GM23338 (cell line): ENCODE measurements at regions not wholly inside any gene's neighbourhood (a gene's known extent, or its start where the extent isn't known, plus 50 kb on each side); places are given as distances from the start of the nearest gene placed in this dataset.
A peak's percentile ranks its signal among the peaks of the same experiment; 100 is the strongest.

ENCODE experiments used
- ATAC-seq: fragments of 200-7000 bp; cut with Tn5 transposase; 3 replicates; pipeline ENCODE4 v1.9.1; 2020
- DNase-seq: peaks from one replicate; pipeline ENCODE4 v3.0.0-alpha.2; 2015; ENCODE audit warnings: low spot score
- H2AFZ ChIP-seq: fragments of 200-600 bp; sonication (generic); 2 replicates; pipeline ENCODE4 v1.8.0; 2016; ENCODE audit warnings: antibody characterized with exemption, mild to moderate bottlenecking, moderate library complexity
- H3F3A ChIP-seq: fragments of 200-600 bp; sonication (generic); replicated peaks from 2 replicates; pipeline ENCODE4 v1.8.0; 2017; ENCODE audit warnings: antibody characterized with exemption, mixed run types, low read depth
- H3K27ac ChIP-seq: fragments of 200-600 bp; sonication (generic); 2 replicates; pipeline ENCODE4 v1.6.1; 2016; ENCODE audit warnings: low read depth
- H3K27me3 ChIP-seq: fragments of 200-600 bp; sonication (generic); 2 replicates; pipeline ENCODE4 v1.8.0; 2016; ENCODE audit warnings: mild to moderate bottlenecking, mixed run types, moderate library complexity; ENCODE audit not compliant: insufficient read depth
- H3K36me3 ChIP-seq: fragments of 200-600 bp; sonication (generic); 2 replicates; pipeline ENCODE4 v1.8.0; 2016; ENCODE audit warnings: mild to moderate bottlenecking; ENCODE audit not compliant: insufficient read depth
- H3K4me1 ChIP-seq: fragments of 200-600 bp; sonication (generic); 2 replicates; pipeline ENCODE4 v1.8.0; 2016; ENCODE audit warnings: mild to moderate bottlenecking, moderate library complexity; ENCODE audit not compliant: insufficient read depth
- H3K4me2 ChIP-seq: fragments of 200-600 bp; sonication (generic); 2 replicates; pipeline ENCODE4 v1.7.1; 2017; ENCODE audit warnings: mixed run types
- H3K4me3 ChIP-seq: fragments of 200-600 bp; sonication (generic); 2 replicates; pipeline ENCODE4 v1.6.1; 2016; ENCODE audit warnings: mixed run types
- H3K79me2 ChIP-seq: fragments of 200-600 bp; sonication (generic); replicated peaks from 2 replicates; pipeline ENCODE4 v1.8.0; 2017; ENCODE audit warnings: mild to moderate bottlenecking; ENCODE audit not compliant: insufficient read depth
- H3K9me2 ChIP-seq: fragments of 200-600 bp; sonication (generic); 2 replicates; pipeline ENCODE4 v1.8.0; 2017; ENCODE audit not compliant: insufficient read depth
- H4K20me1 ChIP-seq: fragments of 200-600 bp; sonication (generic); replicated peaks from 2 replicates; pipeline ENCODE4 v1.8.0; 2017; ENCODE audit warnings: mild to moderate bottlenecking; ENCODE audit not compliant: insufficient read depth
- H3K27ac Mint-ChIP-seq: 2 replicates; pipeline ENCODE4 v1.8.0; 2020; ENCODE audit warnings: inconsistent platforms, mild to moderate bottlenecking, moderate library complexity, mixed read lengths
- H3K27me3 Mint-ChIP-seq: 3 replicates; pipeline ENCODE4 v1.8.0; 2022; ENCODE audit warnings: low read depth, mild to moderate bottlenecking, moderate library complexity, mixed read lengths, inconsistent platforms; ENCODE audit not compliant: insufficient read depth, poor library complexity
- H3K36me3 Mint-ChIP-seq: 3 replicates; pipeline ENCODE4 v1.8.0; 2021; ENCODE audit warnings: low read depth, mild to moderate bottlenecking, inconsistent platforms, moderate library complexity, mixed read lengths
- H3K4me1 Mint-ChIP-seq: 3 replicates; pipeline ENCODE4 v1.8.0; 2020; ENCODE audit warnings: mild to moderate bottlenecking, inconsistent platforms, mixed read lengths
- H3K4me3 Mint-ChIP-seq: 3 replicates; pipeline ENCODE4 v1.8.0; 2021; ENCODE audit warnings: moderate library complexity, mild to moderate bottlenecking, inconsistent platforms, mixed read lengths
- H3K9me3 Mint-ChIP-seq: 3 replicates; pipeline ENCODE4 v1.8.0; 2020; ENCODE audit warnings: moderate library complexity, mild to moderate bottlenecking, inconsistent platforms, mixed read lengths
- CREB1 ChIP-seq: fragments of 250-450 bp; sonication (Bioruptor Pico); IDR thresholded peaks from 2 replicates; pipeline ENCODE4 v1.5.0; 2020; ENCODE audit warnings: low read depth, mild to moderate bottlenecking, moderate library complexity
- CTCF ChIP-seq, 2 experiments: fragments of 200-600 bp in 1 of 2; sonication (generic) in 1 of 2; conservative IDR thresholded peaks; 2 replicates each; pipeline versions ENCODE4 v1.5.1 to v1.6.1; 2016 to 2017; ENCODE audit warnings: antibody characterized with exemption in 2 of 2, low read depth in 2 of 2, mild to moderate bottlenecking in 2 of 2, moderate library complexity in 1 of 2
- EZH2 ChIP-seq: fragments of 200-600 bp; sonication (generic); IDR thresholded peaks from one replicate; pipeline ENCODE4 v1.8.0; 2017; ENCODE audit warnings: antibody characterized with exemption, mild to moderate bottlenecking, low read depth; ENCODE audit not compliant: unreplicated experiment
- EZH2phosphoT487 ChIP-seq: fragments of 200-600 bp; sonication (generic); IDR thresholded peaks from one replicate; pipeline ENCODE4 v1.8.1; 2018; ENCODE audit warnings: antibody characterized with exemption; ENCODE audit not compliant: unreplicated experiment
- JUNB ChIP-seq: IDR thresholded peaks from one replicate; pipeline ENCODE4 v1.6.1; 2016; ENCODE audit warnings: antibody characterized with exemption; ENCODE audit not compliant: unreplicated experiment
- NANOG ChIP-seq: IDR thresholded peaks from 2 replicates; pipeline ENCODE4 v1.6.1; 2016; ENCODE audit warnings: antibody characterized with exemption, borderline replicate concordance
- POLR2AphosphoS5 ChIP-seq: IDR thresholded peaks from 2 replicates; pipeline ENCODE4 v1.6.1; 2016; ENCODE audit warnings: antibody characterized with exemption, low read depth
- REST ChIP-seq: IDR thresholded peaks from one replicate; pipeline ENCODE4 v1.6.1; 2018; ENCODE audit warnings: antibody characterized with exemption; ENCODE audit not compliant: unreplicated experiment
- STAT1 ChIP-seq: IDR thresholded peaks from one replicate; pipeline ENCODE4 v1.6.1; 2016; ENCODE audit warnings: antibody characterized with exemption; ENCODE audit not compliant: unreplicated experiment
- ZNF114 ChIP-seq: fragments of 250-450 bp; sonication (Bioruptor Pico); IDR thresholded peaks from 2 replicates; pipeline ENCODE4 v1.5.0; 2020; ENCODE audit warnings: mild to moderate bottlenecking, moderate library complexity
- ZNF331 ChIP-seq: fragments of 250-450 bp; sonication (Bioruptor Pico); IDR thresholded peaks from 2 replicates; pipeline ENCODE4 v1.5.0; 2020; ENCODE audit warnings: low read depth, mild to moderate bottlenecking, moderate library complexity
- ZNF462 ChIP-seq: fragments of 250-450 bp; sonication (Bioruptor Pico); IDR thresholded peaks from 2 replicates; pipeline ENCODE4 v1.5.0; 2020; ENCODE audit warnings: mild to moderate bottlenecking, moderate library complexity
- TF ChIP-seq, protein P1 (sequence below): IDR thresholded peaks from 2 replicates; pipeline ENCODE4 v1.6.1; 2016; ENCODE audit warnings: antibody characterized with exemption

GRCh38 chr1:196078691-196079090 is 529.5 kb downstream of the KCNT2 start:
- H3K79me2 ChIP-seq, result no peaks in the 10 kb centered on the region
- H3K4me2 ChIP-seq, result no peak overlapping the region
- H3K9me2 ChIP-seq, result no peaks in the 10 kb centered on the region
- H4K20me1 ChIP-seq, result no peaks in the 10 kb centered on the region
- DNase-seq (no peak), ATAC-seq (no peak)
- H3K4me1 ChIP-seq, result no peaks in the 10 kb centered on the region
- TF ChIP-seq JUNB (no peak), POLR2AphosphoS5 (no peak), STAT1 (no peak), REST (no peak), CREB1 (CRISPR knock-in tag) (no peak), ZNF114 (CRISPR knock-in tag) (no peak), ZNF462 (no peak), EZH2phosphoT487 (no peak), EZH2 (no peak), ZNF331 (CRISPR knock-in tag) (no peak), NANOG (no peak), CTCF (conservative IDR thresholded peaks at IDR 0.05; ENCODE audit: low read depth in 2 of 2) (no peak)
- TF ChIP-seq, protein P1, sequence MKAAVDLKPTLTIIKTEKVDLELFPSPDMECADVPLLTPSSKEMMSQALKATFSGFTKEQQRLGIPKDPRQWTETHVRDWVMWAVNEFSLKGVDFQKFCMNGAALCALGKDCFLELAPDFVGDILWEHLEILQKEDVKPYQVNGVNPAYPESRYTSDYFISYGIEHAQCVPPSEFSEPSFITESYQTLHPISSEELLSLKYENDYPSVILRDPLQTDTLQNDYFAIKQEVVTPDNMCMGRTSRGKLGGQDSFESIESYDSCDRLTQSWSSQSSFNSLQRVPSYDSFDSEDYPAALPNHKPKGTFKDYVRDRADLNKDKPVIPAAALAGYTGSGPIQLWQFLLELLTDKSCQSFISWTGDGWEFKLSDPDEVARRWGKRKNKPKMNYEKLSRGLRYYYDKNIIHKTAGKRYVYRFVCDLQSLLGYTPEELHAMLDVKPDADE, result no peak
- Mint-ChIP-seq H3K4me3 (no peak overlapping the region), H3K27ac (peak overlapping the region; percentile 87), H3K4me1 (no peaks in the 10 kb centered on the region), H3K27me3 (no peaks in the 10 kb centered on the region), H3K36me3 (no peaks in the 10 kb centered on the region), H3K9me3 (no peaks in the 10 kb centered on the region)
- H2AFZ ChIP-seq, result no peak overlapping the region
- H3K4me3 ChIP-seq, result no peak overlapping the region
- no peaks in the 10 kb centered on the region for H3K27me3 ChIP-seq
- no peak overlapping the region; the same call in 1 of the 2 replicates for H3K27ac ChIP-seq
- no peaks in the 10 kb centered on the region for H3K36me3 ChIP-seq
- no peaks in the 10 kb centered on the region for H3F3A ChIP-seq
